Fibroblast of peridontal ligament (primary cell): ENCODE measurements at regions not wholly inside any gene's neighbourhood (a gene's known extent, or its start where the extent isn't known, plus 50 kb on each side); places are given as distances from the start of the nearest gene placed in this dataset.
A peak's percentile ranks its signal among the peaks of the same experiment; 100 is the strongest.

ENCODE experiments used
- DNase-seq: peaks from one replicate; pipeline ENCODE4 v3.0.0-alpha.2; 2010; ENCODE audit errors: extremely low read depth

DNA sequence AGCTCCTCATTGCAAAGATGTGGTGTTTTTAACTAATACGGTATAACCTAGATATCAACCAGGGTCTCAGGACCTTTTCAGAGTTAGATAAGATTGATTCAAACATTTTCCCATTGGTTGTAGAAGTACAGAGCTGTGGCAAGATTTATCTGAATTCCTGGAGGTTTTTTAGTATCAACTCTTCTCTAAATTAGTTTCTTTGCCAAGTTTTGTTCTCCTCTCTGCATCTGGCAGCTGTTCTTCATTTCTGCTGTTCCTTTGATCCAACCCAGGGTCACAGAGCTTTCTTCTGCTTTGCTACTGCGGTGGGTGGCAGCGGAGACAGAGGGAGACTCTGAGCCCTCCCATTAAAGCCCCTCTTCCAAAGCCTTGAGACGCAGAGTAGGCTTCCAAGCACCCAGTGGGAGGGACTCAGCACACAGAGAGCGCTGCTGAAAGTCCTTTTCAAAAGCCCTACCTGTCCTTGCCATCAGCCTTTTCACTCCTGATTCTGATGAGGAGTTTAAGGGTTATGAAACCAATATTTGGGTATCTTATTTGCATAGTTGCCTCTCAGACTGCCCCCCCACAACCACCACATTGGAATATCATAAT is 146.3 kb upstream of the EEPD1 start:
- DNase-seq = peak; percentile 53

DNA sequence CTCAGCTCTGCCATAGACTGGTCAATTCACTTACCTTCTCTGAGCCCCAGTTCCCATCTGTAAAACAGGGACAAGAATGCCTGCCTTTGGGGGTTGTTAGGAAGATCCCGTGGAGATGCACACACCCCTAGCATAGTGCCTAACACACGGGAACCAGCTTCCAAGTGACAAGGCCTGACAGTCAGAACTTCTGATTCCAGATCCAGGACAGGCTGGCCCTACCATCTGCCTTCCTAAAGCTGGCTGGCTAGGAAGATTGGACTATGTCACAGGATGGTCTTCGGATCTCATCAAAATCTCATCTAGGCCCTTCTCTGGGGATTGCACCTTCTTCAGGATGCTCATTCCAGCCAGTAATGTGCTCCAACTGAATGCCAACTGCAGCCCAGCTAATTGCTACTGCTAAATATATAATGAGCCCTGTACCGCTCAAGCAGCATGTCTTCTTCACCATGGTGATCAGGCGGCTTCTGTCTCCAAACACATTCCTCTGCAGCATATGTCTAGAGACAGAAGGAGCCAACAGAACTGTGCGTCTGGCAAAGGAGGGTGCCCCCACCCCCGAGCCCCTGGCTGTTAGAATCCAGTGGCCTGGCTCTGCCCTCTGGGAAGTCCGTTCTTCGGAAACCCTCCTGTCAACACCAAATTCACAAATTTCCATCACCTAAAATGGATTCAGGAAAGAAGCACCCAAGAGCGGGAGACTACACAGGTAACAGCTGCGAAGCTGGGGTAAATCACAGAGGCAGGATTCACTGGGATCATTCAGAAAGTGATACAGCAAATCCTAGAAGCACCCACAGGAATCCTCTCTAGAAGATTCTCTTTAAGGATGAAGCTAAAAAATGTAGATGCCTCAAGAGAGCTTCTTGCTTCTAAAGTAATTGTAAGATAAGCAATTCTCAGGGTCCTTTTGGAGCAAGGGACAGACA is 142.1 kb upstream of the EEPD1 start:
- DNase-seq = no peak

DNA sequence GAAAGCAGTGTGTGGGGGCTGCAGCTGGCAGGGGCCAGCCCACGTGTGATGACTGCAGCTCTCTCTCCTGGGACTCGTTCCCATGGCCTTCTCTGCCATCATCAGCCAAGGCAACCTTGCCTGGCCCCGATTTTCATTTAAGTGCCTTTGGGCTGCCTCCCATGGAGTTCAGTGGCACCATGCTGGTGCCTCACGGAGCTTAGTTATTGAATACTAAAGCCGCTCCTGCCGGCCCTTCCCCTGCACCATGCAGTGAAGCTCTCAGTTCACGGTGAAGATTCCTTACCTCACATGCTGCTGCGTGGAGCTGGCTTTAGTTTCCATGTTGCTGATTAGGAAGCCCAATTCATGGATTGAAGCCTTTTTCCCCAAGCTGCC is 141.5 kb upstream of the EEPD1 start:
- DNase-seq = no peak

GRCh38 chr7:36013246-36014014 is 139.6 kb upstream of the EEPD1 start:
- no peak for DNase-seq

DNA sequence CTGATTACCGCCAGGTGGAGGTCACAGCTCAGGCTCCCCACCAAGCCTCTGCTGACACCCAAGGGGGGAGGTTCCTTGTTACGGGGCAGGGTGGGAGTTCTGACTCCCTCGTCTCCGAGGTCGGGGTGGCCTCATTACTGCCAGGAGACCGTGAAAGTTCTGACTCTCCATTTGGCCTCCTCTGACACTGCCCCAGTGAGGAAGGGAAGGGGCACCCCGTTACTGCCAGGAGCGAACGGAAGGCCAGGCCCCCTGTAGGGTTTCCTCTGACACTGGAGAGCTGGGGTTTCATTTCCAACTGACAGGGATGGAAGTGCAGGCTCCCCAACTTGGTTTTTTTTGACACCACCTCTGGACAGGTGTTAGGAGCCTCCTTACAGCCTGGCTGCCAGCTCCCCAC is 138.1 kb upstream of the EEPD1 start:
- DNase-seq = no peak

GRCh38 chr7:36015733-36016132 is 137.3 kb upstream of the EEPD1 start:
- DNase-seq = peak; percentile 31

GRCh38 chr7:36016648-36017047 is 136.4 kb upstream of the EEPD1 start:
- DNase-seq = no peak

GRCh38 chr7:36017111-36017510 is 135.9 kb upstream of the EEPD1 start:
- DNase-seq = no peak

GRCh38 chr7:36018816-36019484 is 134.1 kb upstream of the EEPD1 start:
- DNase-seq = no peak

- DNase-seq = no peak
Measured at GRCh38 chr7:36019538-36019937, 133.5 kb upstream of the EEPD1 start.

DNA sequence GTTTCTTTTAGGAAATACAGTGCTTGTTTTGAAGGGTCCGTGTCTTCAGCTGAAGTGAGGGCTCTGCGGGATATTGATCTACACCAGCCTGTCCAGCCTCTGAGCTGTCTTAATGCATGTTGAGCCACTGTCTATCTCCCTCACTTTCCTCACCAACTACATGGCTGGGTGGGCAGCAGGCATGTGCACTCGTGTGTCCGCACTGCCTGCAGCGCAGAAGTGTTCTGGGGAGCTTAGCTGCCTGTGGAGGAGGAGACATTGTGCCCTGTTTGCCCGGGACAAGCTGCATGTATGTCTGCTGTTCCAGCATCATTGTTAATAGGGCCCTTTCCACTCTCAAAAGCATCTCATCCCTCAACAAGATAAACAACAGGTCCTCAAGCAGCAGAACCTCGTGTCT is 133.1 kb upstream of the EEPD1 start:
- no peak for DNase-seq

DNA sequence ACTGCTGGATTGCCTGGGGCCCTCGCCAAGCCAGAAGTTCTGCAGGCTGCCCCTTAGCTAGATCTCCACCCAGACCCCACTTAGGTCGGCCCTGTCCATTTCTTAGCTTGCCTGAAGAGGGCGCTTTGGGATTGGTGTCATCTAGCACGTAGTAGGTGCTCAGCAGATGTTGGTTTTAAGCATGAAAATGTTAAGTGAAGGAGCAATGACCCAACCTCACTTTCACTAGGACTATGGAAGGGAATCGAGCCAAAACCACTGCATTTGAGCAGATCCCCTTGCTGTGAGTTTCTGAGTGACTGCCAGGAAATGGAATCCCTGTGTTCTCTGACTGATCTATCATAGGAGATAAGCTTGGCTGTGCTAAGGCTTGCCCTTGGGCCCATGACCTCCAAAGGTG is 131.7 kb upstream of the EEPD1 start:
- DNase-seq = peak; percentile 16

DNA sequence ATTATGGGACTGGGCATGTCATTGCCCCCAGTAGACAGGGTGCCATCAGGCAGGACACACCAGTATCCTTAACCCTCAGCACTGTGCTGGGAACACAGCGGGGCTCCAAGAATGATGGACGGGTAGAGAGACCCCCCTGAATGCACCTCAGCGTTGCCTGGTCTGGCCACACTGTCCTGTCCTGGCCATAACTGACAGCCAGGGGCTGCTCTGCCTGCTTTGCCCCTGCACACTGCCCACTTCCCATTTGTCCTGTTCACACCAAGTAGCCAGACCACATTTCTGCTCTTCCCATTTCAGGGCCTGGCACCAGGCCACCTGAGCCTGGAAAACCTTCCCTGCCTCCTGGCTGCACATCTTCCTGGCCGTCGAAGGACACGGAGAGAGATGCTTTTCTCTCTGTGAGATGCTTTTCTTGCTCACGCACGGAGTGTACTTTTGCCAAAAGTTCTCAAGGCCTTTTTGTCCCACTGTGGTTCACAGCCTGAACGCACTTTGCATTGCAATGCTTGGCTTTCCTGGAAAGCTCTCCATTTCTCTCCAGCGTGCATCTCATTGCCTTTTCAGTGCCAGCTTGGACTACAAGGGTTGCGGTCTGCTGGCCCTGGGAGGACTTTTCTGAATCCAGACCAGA is 131.0 kb upstream of the EEPD1 start:
- DNase-seq = no peak

GRCh38 chr7:36023033-36023560 is 130.0 kb upstream of the EEPD1 start:
- no peak for DNase-seq

DNA sequence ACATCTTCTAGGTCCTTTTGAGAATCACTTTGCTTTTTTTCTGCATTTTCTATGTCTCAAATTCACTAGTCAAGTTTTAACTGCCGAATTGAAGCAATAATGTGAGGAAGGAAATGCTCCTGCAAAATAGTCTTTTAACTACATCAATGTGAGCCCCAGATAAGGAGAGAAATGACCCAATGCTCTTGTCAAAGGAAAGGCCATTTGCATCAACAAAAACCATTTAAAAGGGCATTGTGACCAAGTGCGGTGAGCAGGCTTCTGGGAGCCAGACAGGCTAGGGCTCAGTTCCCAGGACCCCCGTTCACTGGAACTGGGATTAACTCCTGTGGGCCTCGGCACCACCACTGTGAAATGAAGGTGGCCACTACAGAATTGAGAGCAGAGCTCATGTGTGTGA is 127.9 kb upstream of the EEPD1 start:
- DNase-seq = no peak

DNA sequence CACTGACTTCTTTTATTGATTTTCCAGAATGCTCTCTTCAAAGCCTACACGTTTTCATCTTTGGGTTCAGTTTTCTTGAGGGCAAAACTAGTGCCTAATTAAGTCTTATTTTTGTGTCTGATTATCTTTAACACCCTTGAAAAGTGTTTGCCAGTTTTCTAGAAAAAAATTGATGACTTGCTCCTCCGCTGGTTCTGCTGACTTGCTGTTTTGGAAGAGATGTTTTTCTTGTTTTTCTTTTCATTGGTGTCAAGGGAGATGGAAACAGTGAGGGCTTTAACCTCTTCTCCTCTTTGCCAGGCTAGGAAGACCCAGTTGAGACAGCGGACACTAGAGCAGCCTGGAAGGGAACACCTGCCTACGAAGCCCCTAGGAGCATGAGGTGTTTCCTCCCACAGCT is 123.7 kb upstream of the EEPD1 start:
- DNase-seq = no peak

- no peak for DNase-seq
Measured at GRCh38 chr7:36029853-36030515, 123.1 kb upstream of the EEPD1 start.

DNA sequence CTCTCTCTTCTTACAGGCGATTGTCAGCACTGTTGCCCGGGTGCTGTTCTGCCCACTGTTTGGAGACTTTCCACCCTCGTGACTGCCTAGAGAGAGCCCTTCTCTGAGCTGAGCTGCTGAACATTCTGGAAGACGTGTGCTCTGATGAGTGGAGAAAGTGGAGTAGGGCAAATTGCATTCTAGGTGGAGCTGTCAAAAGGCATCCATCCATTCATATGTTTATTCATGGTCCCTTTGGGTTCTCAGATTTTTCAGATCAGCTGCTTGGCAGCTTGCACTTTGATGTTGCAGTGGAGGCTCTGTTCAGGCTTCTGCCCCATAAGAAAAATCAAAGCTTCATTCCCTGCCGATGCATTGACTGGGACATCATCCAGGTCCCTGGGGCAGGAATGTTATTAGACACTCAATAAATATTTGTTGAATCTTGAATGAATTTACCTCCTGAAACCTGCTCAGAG is 120.7 kb upstream of the EEPD1 start:
- DNase-seq = peak; percentile 44

GRCh38 chr7:36034020-36034419 is 119.0 kb upstream of the EEPD1 start:
- no peak for DNase-seq

DNA sequence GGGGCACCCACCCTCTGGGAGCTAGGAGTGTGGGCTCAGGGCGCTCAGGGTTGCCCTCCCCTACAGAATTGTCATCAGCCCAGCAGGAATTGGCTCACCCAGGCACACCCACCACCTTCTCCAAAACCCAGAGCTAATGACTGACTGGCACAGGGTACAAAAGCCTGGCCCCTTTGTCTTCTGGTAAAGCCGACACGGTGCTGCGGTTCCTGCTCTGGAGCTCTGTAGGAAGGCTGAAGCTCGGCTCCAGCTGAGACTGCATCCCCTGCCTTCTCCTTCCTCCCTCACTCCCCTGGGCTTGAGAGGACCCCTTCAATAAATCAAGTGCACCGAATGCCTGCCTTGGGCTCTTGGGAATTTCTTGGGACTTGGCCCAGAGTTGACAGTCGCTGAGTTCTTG is 117.9 kb upstream of the EEPD1 start:
- DNase-seq = no peak

- DNase-seq = no peak
Measured at GRCh38 chr7:36036590-36036989, 116.5 kb upstream of the EEPD1 start.
